HepG2 (cell line): ENCODE measurements at regions not wholly inside any gene's neighbourhood (a gene's known extent, or its start where the extent isn't known, plus 50 kb on each side); places are given as distances from the start of the nearest gene placed in this dataset.

ENCODE experiments used
- ARHGAP35 ChIP-seq: sonication (generic); formaldehyde crosslinking; IDR thresholded peaks from 2 replicates; pipeline ENCODE4 v1.9.0; 2022; ENCODE audit warnings: mild to moderate bottlenecking, inconsistent platforms, moderate library complexity, missing genetic modification reagents, borderline replicate concordance
- ARID2 ChIP-seq: sonication (generic); formaldehyde crosslinking; IDR thresholded peaks from 2 replicates; pipeline ENCODE4 v1.8.1; 2022; ENCODE audit warnings: mild to moderate bottlenecking, missing genetic modification reagents, borderline replicate concordance
- ATF7-NPFF ChIP-seq: sonication (generic); formaldehyde crosslinking; IDR thresholded peaks from 2 replicates; pipeline ENCODE4 v1.8.1; 2023; ENCODE audit warnings: mild to moderate bottlenecking, low read depth, missing genetic modification reagents, moderate library complexity
- HHEX ChIP-seq: IDR thresholded peaks from 2 replicates; pipeline ENCODE4 v1.6.1; 2016; ENCODE audit warnings: control low read depth
- HNF1B ChIP-seq: sonication (generic); formaldehyde crosslinking; IDR thresholded peaks from 2 replicates; pipeline ENCODE4 v1.5.1; 2020; ENCODE audit warnings: mild to moderate bottlenecking, moderate library complexity, missing genetic modification reagents
- MBD4 ChIP-seq: IDR thresholded peaks from 2 replicates; pipeline ENCODE4 v1.6.1; 2012; ENCODE audit warnings: low read length, inconsistent platforms, borderline replicate concordance
- NFRKB ChIP-seq: fragments of 450-650 bp; IDR thresholded peaks from 2 replicates; pipeline ENCODE4 v1.6.1; 2017
- RBM39 ChIP-seq: fragments of 200-400 bp; formaldehyde crosslinking; IDR thresholded peaks from one replicate; pipeline ENCODE4 v1.6.1; 2018; ENCODE audit warnings: antibody characterized with exemption, mild to moderate bottlenecking, low read depth, low read length; ENCODE audit not compliant: poor library complexity, severe bottlenecking
- SNAI1 ChIP-seq: sonication (generic); formaldehyde crosslinking; IDR thresholded peaks from 2 replicates; pipeline ENCODE4 v1.5.0; 2020; ENCODE audit warnings: mild to moderate bottlenecking, missing genetic modification reagents, borderline replicate concordance
- SP1 ChIP-seq, 2 experiments: fragments of 450-650 bp in 1 of 2; sonication (generic) in 1 of 2; formaldehyde crosslinking in 1 of 2; IDR thresholded peaks; 2 replicates each; pipeline versions ENCODE4 v1.4.0 to v1.6.1; 2016 to 2020; ENCODE audit warnings: missing genetic modification reagents in 1 of 2
- SP2 ChIP-seq: sonication (generic); formaldehyde crosslinking; IDR thresholded peaks from 2 replicates; pipeline ENCODE4 v1.5.1; 2020; ENCODE audit warnings: mild to moderate bottlenecking, missing genetic modification reagents
- TCF7L2 ChIP-seq: IDR thresholded peaks from 2 replicates; pipeline ENCODE4 v1.6.1; 2011; ENCODE audit warnings: mild to moderate bottlenecking, low read depth, low read length, moderate library complexity
- XBP1 ChIP-seq: sonication (generic); formaldehyde crosslinking; IDR thresholded peaks from 2 replicates; pipeline ENCODE4 v1.5.0; 2020; ENCODE audit warnings: missing genetic modification reagents
- ZBTB42 ChIP-seq: sonication (generic); formaldehyde crosslinking; IDR thresholded peaks from 2 replicates; pipeline ENCODE4 v1.5.0; 2020; ENCODE audit warnings: mild to moderate bottlenecking, missing genetic modification reagents
- ZNF160 ChIP-seq: sonication (generic); formaldehyde crosslinking; IDR thresholded peaks from 2 replicates; pipeline ENCODE4 v1.8.0; 2022; ENCODE audit warnings: mild to moderate bottlenecking, inconsistent platforms, missing genetic modification reagents
- ZNF17 ChIP-seq: sonication (generic); formaldehyde crosslinking; IDR thresholded peaks from 2 replicates; pipeline ENCODE4 v1.5.0; 2020; ENCODE audit warnings: mild to moderate bottlenecking, missing genetic modification reagents
- ZNF30 ChIP-seq: sonication (generic); formaldehyde crosslinking; IDR thresholded peaks from 2 replicates; pipeline ENCODE4 v1.5.0; 2020; ENCODE audit warnings: mild to moderate bottlenecking, missing genetic modification reagents
- ZNF446 ChIP-seq: sonication (generic); formaldehyde crosslinking; IDR thresholded peaks from 2 replicates; pipeline ENCODE4 v1.5.0; 2020; ENCODE audit warnings: mild to moderate bottlenecking, missing genetic modification reagents
- ZNF670 ChIP-seq: sonication (generic); formaldehyde crosslinking; IDR thresholded peaks from 2 replicates; pipeline ENCODE4 v1.8.0; 2022; ENCODE audit warnings: mild to moderate bottlenecking, missing genetic modification reagents, borderline replicate concordance
- ZNF691 ChIP-seq: sonication (generic); formaldehyde crosslinking; IDR thresholded peaks from 2 replicates; pipeline ENCODE4 v1.4.0; 2020; ENCODE audit warnings: missing genetic modification reagents, low read depth, mild to moderate bottlenecking, borderline replicate concordance
- ZSCAN21 ChIP-seq: sonication (generic); formaldehyde crosslinking; IDR thresholded peaks from 2 replicates; pipeline ENCODE4 v1.8.0; 2022; ENCODE audit warnings: mild to moderate bottlenecking, missing genetic modification reagents, moderate library complexity, borderline replicate concordance
- TF ChIP-seq, protein P1 (sequence below): sonication (generic); formaldehyde crosslinking; IDR thresholded peaks from 2 replicates; pipeline ENCODE4 v1.8.0; 2022; ENCODE audit warnings: low read depth, missing genetic modification reagents

GRCh38 chr15:62886431-62887071 is 156.0 kb upstream of the TPM1 start (continued):
- TF ChIP-seq ZSCAN21 (CRISPR knock-in tag) (no peak), ZNF691 (peak; percentile 71; the same call in 1 of the 2 replicates), NFRKB (no peak), XBP1 (no peak), ZNF670 (CRISPR knock-in tag) (no peak; the same call in 1 of the 2 replicates), MBD4 (no peak), ARHGAP35 (CRISPR knock-in tag) (no peak), ZNF160 (no peak; the same call in 1 of the 2 replicates), ARID2 (CRISPR knock-in tag) (peak; percentile 77; the same call in 1 of the 2 replicates), ZNF17 (CRISPR knock-in tag) (no peak), TCF7L2 (no peak; the same call in 1 of the 2 replicates), ZBTB42 (CRISPR knock-in tag) (no peak), ZNF30 (CRISPR knock-in tag) (no peak), SNAI1 (no peak), SP2 (CRISPR knock-in tag) (no peak), SP1 (IDR thresholded peaks at IDR 0.05) (no peak), SP1 (CRISPR knock-in tag; IDR thresholded peaks at IDR 0.05) (no peak), ATF7-NPFF (CRISPR knock-in tag) (no peak; the same call in 1 of the 2 replicates), ZNF446 (CRISPR knock-in tag) (no peak), HHEX (CRISPR knock-in tag) (no peak), RBM39 (no peak), HNF1B (peak; percentile 21; the same call in 1 of the 2 replicates)
- TF ChIP-seq, protein P1, sequence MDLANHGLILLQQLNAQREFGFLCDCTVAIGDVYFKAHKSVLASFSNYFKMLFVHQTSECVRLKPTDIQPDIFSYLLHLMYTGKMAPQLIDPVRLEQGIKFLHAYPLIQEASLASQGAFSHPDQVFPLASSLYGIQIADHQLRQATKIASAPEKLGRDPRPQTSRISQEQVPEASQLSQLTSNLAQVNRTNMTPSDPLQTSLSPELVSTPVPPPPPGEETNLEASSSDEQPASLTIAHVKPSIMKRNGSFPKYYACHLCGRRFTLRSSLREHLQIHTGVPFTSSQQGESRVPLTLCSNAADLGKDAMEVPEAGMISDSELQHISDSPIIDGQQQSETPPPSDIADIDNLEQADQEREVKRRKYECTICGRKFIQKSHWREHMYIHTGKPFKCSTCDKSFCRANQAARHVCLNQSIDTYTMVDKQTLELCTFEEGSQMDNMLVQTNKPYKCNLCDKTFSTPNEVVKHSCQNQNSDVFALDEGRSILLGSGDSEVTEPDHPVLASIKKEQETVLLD = no peak
